ENCODE measurements at regions not wholly inside any gene's neighbourhood (a gene's known extent, or its start where the extent isn't known, plus 50 kb on each side); places are given as distances from the start of the nearest gene placed in this dataset.

DNA sequence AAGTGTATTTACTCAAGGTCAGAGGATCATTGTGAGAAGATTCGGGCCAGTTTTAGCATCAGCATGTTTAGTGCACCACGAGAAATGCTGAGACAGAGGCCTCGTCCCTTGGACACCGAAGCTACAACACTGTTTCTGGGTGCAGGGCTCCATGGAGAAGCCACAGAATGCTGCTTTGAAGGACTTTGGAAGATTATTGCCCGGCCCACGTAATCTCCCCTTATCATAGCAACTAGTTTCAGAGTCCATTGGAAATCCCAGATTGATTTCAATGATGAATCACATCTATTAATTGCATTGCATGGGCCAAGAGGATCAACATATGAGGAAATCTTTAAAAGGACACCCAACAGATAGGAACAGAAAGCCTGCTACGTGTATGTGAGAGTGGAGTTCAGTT is 156.0 kb downstream of the MAF start:
- DNase-seq (ENCODE audit: low read depth) = no peak

GRCh38 chr16:79439901-79440300 is 160.6 kb downstream of the MAF start:
- DNase-seq (ENCODE audit: low read depth) = no peak

DNA sequence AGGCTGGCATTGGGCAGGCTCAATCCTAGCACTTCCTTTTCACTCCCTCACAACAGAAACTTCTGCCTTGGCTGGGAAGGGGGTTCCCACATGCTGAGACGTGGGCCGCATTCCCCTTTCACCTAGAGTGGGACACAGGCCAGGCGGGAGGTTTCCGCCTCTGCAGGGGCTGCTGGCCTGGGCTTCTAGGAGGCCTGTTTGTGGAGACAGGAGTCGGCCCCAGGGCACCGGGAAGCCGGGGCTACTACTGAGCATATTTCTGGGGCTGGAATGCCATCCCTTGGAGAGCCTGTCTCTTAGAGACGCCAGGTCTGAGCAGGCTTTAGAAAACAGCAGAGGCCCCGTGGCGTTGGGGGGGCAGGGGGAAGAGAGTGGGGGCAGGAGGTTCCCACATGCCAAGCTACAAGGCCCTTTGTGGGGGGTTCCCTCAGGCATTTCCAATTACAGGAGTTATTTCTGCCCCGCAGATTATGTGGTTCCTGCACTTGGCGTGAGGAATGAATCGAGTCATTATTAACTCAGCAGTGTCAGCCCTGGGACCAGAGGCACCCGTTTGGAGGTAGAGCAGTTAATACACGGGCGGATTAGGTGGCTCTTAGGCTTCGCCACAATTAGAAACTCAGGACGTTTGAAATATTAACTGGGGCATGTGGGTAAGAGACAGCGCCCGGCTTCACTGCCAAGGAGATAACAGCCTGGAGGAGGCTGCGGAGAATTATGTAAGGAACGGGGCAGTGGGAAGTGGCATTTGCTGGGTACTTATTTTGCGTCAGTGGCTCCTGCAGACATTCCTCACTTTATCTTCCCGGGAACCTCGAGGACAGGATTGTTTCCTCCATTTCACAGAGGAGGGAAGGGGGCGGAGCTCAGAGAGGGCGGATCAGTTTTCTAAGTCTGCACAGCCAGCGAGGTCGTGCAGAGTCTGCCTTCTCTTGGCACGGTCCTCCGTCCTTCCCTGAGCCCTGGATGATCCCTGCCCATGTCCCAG is 162.5 kb downstream of the MAF start:
- no peak for DNase-seq (ENCODE audit: low read depth)

DNA sequence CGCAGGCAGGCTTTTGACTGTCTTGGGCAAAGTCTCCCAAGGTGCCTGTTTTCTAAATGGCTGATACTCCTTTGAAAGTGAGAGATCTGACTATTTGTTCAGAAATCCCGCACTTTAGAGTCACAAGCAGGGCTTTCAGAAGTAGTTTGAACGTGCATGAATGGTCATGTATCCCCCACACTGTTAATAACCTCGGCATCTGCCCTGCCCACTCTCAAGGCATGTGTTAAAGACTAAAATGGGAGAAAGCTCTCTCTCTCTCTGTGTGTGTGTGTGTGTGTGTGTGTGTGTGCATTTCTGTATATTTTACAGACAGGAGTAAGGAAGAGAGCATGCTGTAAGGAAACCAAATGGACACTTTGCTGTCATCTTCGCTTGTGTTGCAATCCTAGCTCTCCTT is 163.7 kb downstream of the MAF start:
- DNase-seq (ENCODE audit: low read depth) = no peak

GRCh38 chr16:79434771-79435170 is 165.8 kb downstream of the MAF start:
- DNase-seq (ENCODE audit: low read depth) = no peak

DNA sequence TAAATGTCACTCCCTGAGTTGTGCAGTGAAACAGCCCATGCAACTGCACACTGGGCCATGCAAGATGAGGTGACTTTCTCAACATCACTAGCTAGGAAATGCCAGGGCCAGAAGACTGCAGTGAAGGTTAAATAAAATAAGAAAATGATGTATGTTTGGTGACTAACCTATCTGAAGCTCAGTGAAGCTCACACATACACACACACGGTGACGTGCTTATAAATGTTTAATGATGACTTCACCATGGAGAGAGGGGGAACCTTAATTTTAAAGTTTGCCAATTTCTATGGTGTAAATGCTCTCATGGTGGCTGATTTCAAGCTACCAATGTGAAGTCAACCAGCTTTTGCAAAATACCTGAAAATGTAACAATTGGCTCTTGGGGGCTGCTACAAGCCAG is 166.4 kb downstream of the MAF start:
- no peak for DNase-seq (ENCODE audit: low read depth)

- no peak for DNase-seq (ENCODE audit: low read depth)
Measured at GRCh38 chr16:79431923-79432322, 168.6 kb downstream of the MAF start.

- no peak for DNase-seq (ENCODE audit: low read depth)
Measured at GRCh38 chr16:79430191-79430678, 170.3 kb downstream of the MAF start.

GRCh38 chr16:79429381-79430190 is 171.0 kb downstream of the MAF start:
- DNase-seq (ENCODE audit: low read depth) = no peak

- no peak for DNase-seq (ENCODE audit: low read depth)
Measured at GRCh38 chr16:79426663-79427062, 173.9 kb downstream of the MAF start.

GRCh38 chr16:79422064-79422463 is 178.5 kb downstream of the MAF start:
- DNase-seq (ENCODE audit: low read depth) = no peak

DNA sequence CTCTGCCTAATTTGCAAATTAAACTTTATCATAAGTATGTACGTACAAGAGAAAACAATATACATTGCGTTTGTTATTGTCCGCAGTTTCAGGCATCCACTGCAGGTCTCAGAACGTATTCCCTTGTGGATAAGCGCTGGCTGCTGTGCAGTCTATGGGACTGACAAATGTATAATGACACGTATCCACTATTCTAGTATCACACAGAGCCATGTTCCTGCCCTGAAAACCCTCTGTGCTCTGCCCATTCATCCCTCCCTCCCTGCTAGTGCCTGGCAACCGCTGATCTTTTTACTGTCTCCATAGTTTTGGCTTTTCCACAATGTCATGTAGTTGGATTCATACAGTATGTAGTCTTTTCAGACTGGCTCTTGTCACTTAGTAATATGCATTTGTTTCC is 179.4 kb downstream of the MAF start:
- no peak for DNase-seq (ENCODE audit: low read depth)

- DNase-seq (ENCODE audit: low read depth) = no peak
Measured at GRCh38 chr16:79420493-79420892, 180.0 kb downstream of the MAF start.

DNA sequence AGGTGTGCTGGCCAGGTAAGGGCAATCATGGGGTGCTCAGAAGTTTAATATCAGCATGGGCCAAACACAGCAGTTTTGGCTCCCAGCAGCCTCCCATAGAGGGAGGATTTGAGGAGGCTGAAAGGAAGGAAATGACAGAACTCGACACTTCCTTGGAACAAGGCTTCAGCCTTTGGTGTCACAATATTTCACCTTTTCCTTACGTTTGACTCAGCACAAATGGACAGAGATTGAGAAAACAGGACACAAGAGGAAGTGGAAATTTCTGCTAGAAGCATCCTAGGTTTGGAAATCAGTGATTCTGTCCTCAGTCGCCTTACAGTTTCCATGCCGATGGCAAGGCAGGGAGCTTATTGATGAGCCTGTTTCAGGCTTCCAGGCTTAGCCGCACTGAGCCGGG is 181.4 kb downstream of the MAF start:
- DNase-seq (ENCODE audit: low read depth) = no peak

- no peak for DNase-seq (ENCODE audit: low read depth)
Measured at GRCh38 chr16:79417601-79418008, 182.9 kb downstream of the MAF start.

DNA sequence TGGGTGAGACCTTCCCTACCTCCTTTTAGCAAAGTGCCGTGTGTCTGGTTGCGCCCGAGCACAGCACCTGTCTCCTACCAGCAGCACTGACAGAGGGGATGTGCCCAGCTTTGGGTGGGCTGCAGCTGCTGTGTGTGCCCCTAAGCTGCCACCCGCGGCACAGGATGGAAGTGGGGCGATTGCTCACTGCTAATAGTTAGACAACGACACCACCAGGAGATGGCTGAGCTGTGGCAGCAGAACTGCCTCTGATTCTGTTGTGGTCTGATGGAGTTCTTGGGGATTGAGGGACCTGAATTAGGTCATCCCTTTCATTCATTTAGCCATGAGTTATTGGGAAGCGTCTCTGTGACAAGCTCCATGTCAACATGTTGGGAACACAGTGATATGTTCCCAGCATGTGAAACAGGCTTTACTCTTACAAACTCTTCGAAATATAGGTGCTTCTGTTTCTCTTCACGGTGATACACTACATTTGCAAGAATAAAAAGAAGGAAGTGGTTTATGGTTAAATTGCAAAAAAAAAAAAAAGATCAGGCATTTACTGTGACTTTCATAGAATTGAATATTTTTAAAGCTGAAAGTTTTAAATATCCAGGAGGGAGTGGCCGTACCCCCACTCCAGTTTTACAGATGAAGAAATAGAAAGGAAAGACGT is 184.4 kb downstream of the MAF start:
- no peak for DNase-seq (ENCODE audit: low read depth)

DNA sequence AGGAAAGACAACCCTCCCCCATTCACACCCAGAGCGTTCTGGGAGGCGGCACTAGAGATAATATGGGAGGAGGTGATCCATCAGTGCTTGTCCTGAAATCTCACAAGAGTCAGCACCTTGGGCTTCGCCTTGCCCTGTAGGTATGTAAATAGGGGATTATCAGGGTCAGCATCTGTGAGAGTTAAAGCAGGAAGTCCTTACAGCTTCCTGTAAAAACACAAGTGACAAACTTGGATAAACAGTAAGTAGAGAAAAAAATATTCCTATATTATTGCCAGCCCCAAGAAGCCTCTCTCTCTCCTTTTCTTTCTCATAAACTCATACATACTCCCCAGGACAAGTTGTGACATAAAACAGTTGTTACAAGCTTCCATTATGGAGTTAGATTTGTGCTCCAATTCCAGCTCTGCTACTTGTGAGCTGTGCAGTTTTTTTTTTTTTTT is 187.7 kb downstream of the MAF start:
- DNase-seq (ENCODE audit: low read depth) = no peak

DNA sequence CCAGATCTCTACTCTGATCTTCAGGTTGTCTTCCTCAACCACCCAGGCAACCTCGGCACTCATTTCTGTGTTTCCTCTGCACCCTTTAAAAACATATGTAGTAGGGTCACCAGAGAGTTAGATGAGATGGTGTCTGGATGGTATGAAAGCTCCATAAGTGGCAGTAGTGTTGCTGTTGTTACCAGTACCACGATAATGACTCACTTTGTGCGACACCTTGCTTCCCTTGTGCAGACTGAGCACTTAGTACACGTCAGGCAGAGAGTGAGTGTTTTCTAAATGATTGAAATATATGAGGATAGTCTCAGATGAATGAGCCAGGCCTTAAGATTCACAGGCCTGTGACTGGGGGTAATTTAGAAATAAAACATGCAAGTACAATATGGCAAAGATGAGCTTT is 188.7 kb downstream of the MAF start:
- no peak for DNase-seq (ENCODE audit: low read depth)

GRCh38 chr16:79411357-79411756 is 189.2 kb downstream of the MAF start:
- no peak for DNase-seq (ENCODE audit: low read depth)

GRCh38 chr16:79409978-79410377 is 190.6 kb downstream of the MAF start:
- no peak for DNase-seq (ENCODE audit: low read depth)

GRCh38 chr16:79408355-79408754 is 192.2 kb downstream of the MAF start:
- DNase-seq (ENCODE audit: low read depth) = no peak

DNA sequence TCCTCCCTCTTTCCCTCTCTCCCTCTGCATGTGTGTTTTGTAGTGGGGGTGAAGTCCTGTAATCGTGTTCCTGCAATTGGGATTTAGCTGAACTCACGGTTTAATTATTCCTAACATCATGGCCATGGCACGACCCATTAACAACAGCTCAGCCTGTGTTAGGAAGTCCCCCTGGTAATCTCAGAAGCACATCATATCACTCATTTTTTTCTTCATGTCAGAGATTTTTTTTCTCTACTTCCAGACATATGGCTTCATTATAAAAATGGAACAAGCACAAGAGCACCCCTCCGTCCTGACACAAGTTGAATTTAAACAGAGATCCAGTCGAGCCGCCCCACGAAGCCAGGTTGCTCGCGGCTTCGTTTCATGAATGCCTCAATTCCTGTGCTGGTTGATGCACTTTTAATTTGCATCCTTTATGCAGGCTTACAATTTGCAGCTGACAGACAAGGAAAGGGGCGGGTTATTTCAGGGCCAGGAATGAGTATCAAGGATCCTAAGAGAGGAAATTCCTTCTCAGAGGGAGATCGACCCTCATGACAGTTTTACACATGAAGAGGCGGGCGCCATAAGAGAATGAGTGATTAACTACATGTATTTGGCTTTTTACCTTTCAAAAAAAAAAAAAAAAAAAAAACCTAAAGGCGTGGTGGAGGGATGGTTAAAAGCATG is 192.9 kb downstream of the MAF start:
- DNase-seq (ENCODE audit: low read depth) = no peak

Measured in T-helper 22 cell (primary cell).